AG04449 (cell line): ENCODE measurements at regions not wholly inside any gene's neighbourhood (a gene's known extent, or its start where the extent isn't known, plus 50 kb on each side); places are given as distances from the start of the nearest gene placed in this dataset.
"Not testable (repeated sequence)": the region's sequence is repeated elsewhere in the genome, so short reads cannot be mapped to it uniquely, and the experiment has no call there.

Source experiments
- CTCF ChIA-PET: fragments of 350-600 bp; formaldehyde crosslinking; extraction: SDS; loops from one replicate; lab custom pipeline; 2021; ENCODE audit warnings: antibody characterized with exemption; lab: Yijun Ruan, JAX
- POLR2A ChIA-PET: fragments of 400-600, 350-600 bp; formaldehyde crosslinking; extraction: SDS; loops from one replicate; lab custom pipeline; 2020; ENCODE audit warnings: antibody characterized with exemption, inconsistent platforms; lab: Yijun Ruan, JAX
- DNase-seq: peaks from one replicate; pipeline ENCODE4 v3.0.0-alpha.2; 2010; ENCODE audit warnings: low read depth, low spot score
- H3K4me3 ChIP-seq: 2 replicates; pipeline ENCODE4 v1.5.1; 2011; ENCODE audit warnings: low read depth, mild to moderate bottlenecking, control low read depth, low read length
- CTCF ChIP-seq: IDR thresholded peaks from one replicate; pipeline ENCODE4 v1.5.1; 2011; ENCODE audit warnings: mild to moderate bottlenecking, moderate library complexity, low read length, control low read depth, inconsistent platforms; ENCODE audit not compliant: insufficient read depth; ENCODE audit errors: missing control alignments

- POLR2A ChIA-PET, CTCF ChIA-PET, DNase-seq, H3K4me3 ChIP-seq: not testable (repeated sequence)
Observed at GRCh38 chr15:24268536-24269165, 406.9 kb upstream of the NPAP1 start.

GRCh38 chr15:24269166-24269571 lies 406.4 kb upstream of the NPAP1 start:
- ChIA-PET POLR2A (no interaction called here), CTCF (no interaction called here)
- no peak overlapping the region for H3K4me3 ChIP-seq
- DNase-seq, result no peak
- TF ChIP-seq CTCF, result no peak

GRCh38 chr15:24269923-24270322 lies 405.7 kb upstream of the NPAP1 start:
- H3K4me3 ChIP-seq, result no peak overlapping the region
- CTCF ChIA-PET, result no interaction called here
- DNase-seq, result no peak
- no peak for TF ChIP-seq CTCF
- POLR2A ChIA-PET, result no interaction called here

GRCh38 chr15:24271496-24272244 lies 403.9 kb upstream of the NPAP1 start:
- DNase-seq, H3K4me3 ChIP-seq, POLR2A ChIA-PET, CTCF ChIA-PET: not testable (repeated sequence)

- CTCF ChIA-PET, result no interaction called here
- DNase-seq, result no peak
- POLR2A ChIA-PET, result no interaction called here
- H3K4me3 ChIP-seq, result no peak overlapping the region
- TF ChIP-seq CTCF, result no peak
Observed at GRCh38 chr15:24292837-24293236, 382.7 kb upstream of the NPAP1 start.

GRCh38 chr15:24300804-24301368 lies 374.7 kb upstream of the NPAP1 start:
- DNase-seq, POLR2A ChIA-PET, H3K4me3 ChIP-seq, CTCF ChIA-PET: not testable (repeated sequence)

GRCh38 chr15:24301999-24302398 lies 373.6 kb upstream of the NPAP1 start:
- DNase-seq, POLR2A ChIA-PET, CTCF ChIA-PET, H3K4me3 ChIP-seq: not testable (repeated sequence)

- CTCF ChIA-PET, DNase-seq, H3K4me3 ChIP-seq, POLR2A ChIA-PET: not testable (repeated sequence)
Observed at GRCh38 chr15:24304747-24305146, 370.8 kb upstream of the NPAP1 start.

- DNase-seq, H3K4me3 ChIP-seq, CTCF ChIA-PET, POLR2A ChIA-PET: not testable (repeated sequence)
Observed at GRCh38 chr15:24305643-24306042, 369.9 kb upstream of the NPAP1 start.

GRCh38 chr15:24309700-24310099 lies 365.9 kb upstream of the NPAP1 start:
- CTCF ChIA-PET, DNase-seq, POLR2A ChIA-PET: not testable (repeated sequence)

GRCh38 chr15:24311692-24312091 lies 363.9 kb upstream of the NPAP1 start:
- DNase-seq, H3K4me3 ChIP-seq, POLR2A ChIA-PET, CTCF ChIA-PET: not testable (repeated sequence)

More at GRCh38 chr15:24309700-24310099, 365.9 kb upstream of the NPAP1 start:
- not testable (repeated sequence) for H3K4me3 ChIP-seq

GRCh38 chr15:24316326-24316725 lies 359.2 kb upstream of the NPAP1 start:
- CTCF ChIA-PET, POLR2A ChIA-PET, DNase-seq, H3K4me3 ChIP-seq: not testable (repeated sequence)
